OCI-LY7 (cell line): ENCODE measurements at regions not wholly inside any gene's neighbourhood (a gene's known extent, or its start where the extent isn't known, plus 50 kb on each side); places are given as distances from the start of the nearest gene placed in this dataset.

ENCODE experiments used
- BruUV-seq: library from RNA; stranded (reverse); fragments of 400-500 nt; replicated peaks from 2 replicates; lab custom pipeline; 2021; lab: Mats Ljungman, UMichigan
- CTCF ChIA-PET: fragments of 300-600 bp; sonication (Branson Sonifier 250); formaldehyde crosslinking; loops from one replicate; lab custom pipeline; 2022; ENCODE audit warnings: antibody characterized with exemption; ENCODE audit not compliant: unreplicated experiment; lab: Charles Lee
- POLR2A ChIA-PET: fragments of 300-600 bp; sonication (Branson Sonifier 250); formaldehyde crosslinking; loops from one replicate; lab custom pipeline; 2022; ENCODE audit warnings: antibody characterized with exemption; lab: Charles Lee
- DNase-seq: peaks from one replicate; pipeline ENCODE4 v3.0.0-alpha.2; 2015; ENCODE audit warnings: low spot score
- H2AFZ ChIP-seq: fragments of 200-600 bp; sonication (generic), shearing (Covaris generic); 2 replicates; pipeline ENCODE4 v1.6.1; 2014; ENCODE audit warnings: mild to moderate bottlenecking, antibody characterized with exemption, low read length, moderate library complexity
- H3K27ac ChIP-seq: fragments of 200-600 bp; sonication (generic); 2 replicates; pipeline ENCODE4 v1.5.1; 2014; ENCODE audit warnings: mixed run types, low read depth, mild to moderate bottlenecking, moderate library complexity, low read length, inconsistent platforms; ENCODE audit not compliant: poor library complexity, severe bottlenecking
- H3K36me3 ChIP-seq: fragments of 200-600 bp; sonication (generic); 2 replicates; pipeline ENCODE4 v1.6.1; 2014; ENCODE audit warnings: mild to moderate bottlenecking, antibody characterized with exemption, low read length, moderate library complexity, mixed read lengths; ENCODE audit not compliant: insufficient read depth
- H3K4me1 ChIP-seq: fragments of 200-600 bp; sonication (generic); 2 replicates; pipeline ENCODE4 v1.5.1; 2014; ENCODE audit warnings: mild to moderate bottlenecking, low read length; ENCODE audit not compliant: insufficient read depth, poor library complexity, severe bottlenecking
- H3K4me2 ChIP-seq: fragments of 200-600 bp; sonication (generic); 2 replicates; pipeline ENCODE4 v1.6.1; 2014; ENCODE audit warnings: mild to moderate bottlenecking, low read length
- H3K4me3 ChIP-seq: fragments of 200-600 bp; sonication (generic); 2 replicates; pipeline ENCODE4 v1.5.1; 2014; ENCODE audit warnings: mild to moderate bottlenecking, low read depth, low read length; ENCODE audit not compliant: poor library complexity, severe bottlenecking
- H3K79me2 ChIP-seq: fragments of 200-600 bp; sonication (generic); 2 replicates; pipeline ENCODE4 v1.6.1; 2016; ENCODE audit warnings: low read depth, mild to moderate bottlenecking, low read length, moderate library complexity, mixed read lengths; ENCODE audit not compliant: insufficient read depth
- H3K9me2 ChIP-seq: fragments of 200-600 bp; sonication (generic); 2 replicates; pipeline ENCODE4 v1.6.1; 2016; ENCODE audit warnings: mild to moderate bottlenecking, low read length, mixed read lengths; ENCODE audit not compliant: insufficient read depth
- H3K9me3 ChIP-seq: fragments of 200-600 bp; sonication (generic); 2 replicates; pipeline ENCODE4 v1.6.1; 2014; ENCODE audit warnings: mild to moderate bottlenecking, mixed run types, low read length, mixed read lengths
- H4K20me1 ChIP-seq: fragments of 200-600 bp; sonication (generic); 2 replicates; pipeline ENCODE4 v1.6.1; 2014; ENCODE audit warnings: mild to moderate bottlenecking, antibody characterized with exemption, low read length, moderate library complexity, mixed read lengths; ENCODE audit not compliant: insufficient read depth
- EZH2phosphoT487 ChIP-seq: fragments of 200-600 bp; sonication (generic); IDR thresholded peaks from 2 replicates; pipeline ENCODE4 v1.6.1; 2018; ENCODE audit warnings: low read depth, borderline replicate concordance, mild to moderate bottlenecking, mixed run types, antibody characterized with exemption, low read length, moderate library complexity, mixed read lengths
- intact Hi-C: fragments of 100-400 bp; cut with micrococcal nuclease; formaldehyde crosslinking; loops from one replicate; pipeline ENCODE4 v1.10.0; 2022; ENCODE audit not compliant: unreplicated experiment
- TF ChIP-seq, protein P1 (sequence below): fragments of 200-600 bp; sonication (generic); conservative IDR thresholded peaks from 2 replicates; pipeline ENCODE4 v1.5.1; 2014; ENCODE audit warnings: mild to moderate bottlenecking, antibody characterized with exemption, low read length, moderate library complexity, mixed read lengths

GRCh38 chr2:56732946-56733345 lies 549.2 kb downstream of the CCDC85A start:
- intact Hi-C loops = no loop called here
- CTCF ChIA-PET = no interaction called here

GRCh38 chr2:56739413-56739812 lies 555.6 kb downstream of the CCDC85A start:
- Histone ChIP-seq H3K9me2 (no peaks in the 10 kb centered on the region), H3K4me3 (no peak overlapping the region), H3K36me3 (no peaks in the 10 kb centered on the region), H4K20me1 (no peaks in the 10 kb centered on the region), H2AFZ (no peak overlapping the region), H3K9me3 (no peaks in the 10 kb centered on the region), H3K27ac (no peak overlapping the region), H3K79me2 (no peaks in the 10 kb centered on the region), H3K4me2 (no peak overlapping the region), H3K4me1 (no peaks in the 10 kb centered on the region)
- ChIA-PET POLR2A (interaction anchor here (0.5 kb wide), 1 partner anchor 523 kb away, joined by 3 read pairs; no protein-coding TSS in a partner anchor), CTCF (no interaction called here)
- no TSS peak for BruUV-seq
- DNase-seq = no peak
- TF ChIP-seq, protein P1, sequence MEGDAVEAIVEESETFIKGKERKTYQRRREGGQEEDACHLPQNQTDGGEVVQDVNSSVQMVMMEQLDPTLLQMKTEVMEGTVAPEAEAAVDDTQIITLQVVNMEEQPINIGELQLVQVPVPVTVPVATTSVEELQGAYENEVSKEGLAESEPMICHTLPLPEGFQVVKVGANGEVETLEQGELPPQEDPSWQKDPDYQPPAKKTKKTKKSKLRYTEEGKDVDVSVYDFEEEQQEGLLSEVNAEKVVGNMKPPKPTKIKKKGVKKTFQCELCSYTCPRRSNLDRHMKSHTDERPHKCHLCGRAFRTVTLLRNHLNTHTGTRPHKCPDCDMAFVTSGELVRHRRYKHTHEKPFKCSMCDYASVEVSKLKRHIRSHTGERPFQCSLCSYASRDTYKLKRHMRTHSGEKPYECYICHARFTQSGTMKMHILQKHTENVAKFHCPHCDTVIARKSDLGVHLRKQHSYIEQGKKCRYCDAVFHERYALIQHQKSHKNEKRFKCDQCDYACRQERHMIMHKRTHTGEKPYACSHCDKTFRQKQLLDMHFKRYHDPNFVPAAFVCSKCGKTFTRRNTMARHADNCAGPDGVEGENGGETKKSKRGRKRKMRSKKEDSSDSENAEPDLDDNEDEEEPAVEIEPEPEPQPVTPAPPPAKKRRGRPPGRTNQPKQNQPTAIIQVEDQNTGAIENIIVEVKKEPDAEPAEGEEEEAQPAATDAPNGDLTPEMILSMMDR = no peak
- no peak for TF ChIP-seq EZH2phosphoT487
- intact Hi-C loops = no loop called here

More at GRCh38 chr2:56732946-56733345, 549.2 kb downstream of the CCDC85A start:
- H3K36me3 ChIP-seq = no peaks in the 10 kb centered on the region
- H2AFZ ChIP-seq = no peak overlapping the region
- POLR2A ChIA-PET = no interaction called here
- TF ChIP-seq, protein P1 = no peak
- TF ChIP-seq EZH2phosphoT487 = no peak
- H3K4me1 ChIP-seq = no peaks in the 10 kb centered on the region
- BruUV-seq = no TSS peak
- H3K9me3 ChIP-seq = no peaks in the 10 kb centered on the region
- H4K20me1 ChIP-seq = no peaks in the 10 kb centered on the region
- no peak for DNase-seq
- no peaks in the 10 kb centered on the region for H3K9me2 ChIP-seq
- H3K4me3 ChIP-seq = no peak overlapping the region
- no peak overlapping the region for H3K27ac ChIP-seq
- no peaks in the 10 kb centered on the region for H3K79me2 ChIP-seq
- no peak overlapping the region for H3K4me2 ChIP-seq

DNA sequence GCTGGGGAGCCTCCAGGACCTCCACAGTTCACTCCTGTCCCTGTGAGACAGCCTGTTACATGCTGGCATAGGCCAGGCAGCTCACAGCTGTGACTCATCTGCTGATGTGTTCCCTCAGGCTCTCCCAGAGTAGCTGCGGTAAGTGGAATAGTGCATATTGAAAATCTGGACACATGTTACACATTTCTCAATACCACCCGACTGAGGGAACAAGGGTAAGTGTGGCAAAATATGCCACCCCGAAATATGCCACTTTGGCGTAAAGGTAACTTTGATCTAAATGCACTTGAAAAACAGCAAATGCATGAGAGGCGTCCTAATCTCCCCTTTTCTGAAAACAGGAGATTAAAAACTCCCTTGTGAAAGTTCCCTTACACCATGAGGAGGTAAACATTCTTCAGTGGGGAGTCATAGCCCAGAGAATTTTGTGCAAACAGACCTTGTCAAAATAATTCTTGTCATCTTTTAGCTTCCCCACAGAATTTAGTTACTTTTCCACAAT lies 557.9 kb downstream of the CCDC85A start:
- H3K4me1 ChIP-seq = no peaks in the 10 kb centered on the region
- no peaks in the 10 kb centered on the region for H3K9me2 ChIP-seq
- H3K4me2 ChIP-seq = no peak overlapping the region
- POLR2A ChIA-PET = no interaction called here
- no peaks in the 10 kb centered on the region for H3K36me3 ChIP-seq
- no peak for DNase-seq
- no peaks in the 10 kb centered on the region for H3K79me2 ChIP-seq
- no peaks in the 10 kb centered on the region for H4K20me1 ChIP-seq
- no peak overlapping the region for H2AFZ ChIP-seq
- no TSS peak for BruUV-seq
- intact Hi-C loops = no loop called here
- no peak overlapping the region for H3K27ac ChIP-seq
- CTCF ChIA-PET = no interaction called here
- no peak for TF ChIP-seq EZH2phosphoT487
- TF ChIP-seq, protein P1 = no peak
- no peaks in the 10 kb centered on the region for H3K9me3 ChIP-seq
- H3K4me3 ChIP-seq = no peak overlapping the region
